Thoracic aorta (tissue), 2 donors: ENCODE measurements at regions not wholly inside any gene's neighbourhood (a gene's known extent, or its start where the extent isn't known, plus 50 kb on each side); places are given as distances from the start of the nearest gene placed in this dataset.

Experiments
- ATAC-seq: fragments of 150-250 bp; one replicate; pipeline ENCODE4 v1.8.0; 2017; ENCODE audit warnings: low read depth; ENCODE audit not compliant: insufficient number of reproducible peaks, low FRiP score
- DNase-seq: peaks from one replicate; pipeline ENCODE4 v3.0.0-alpha.2; 2020; ENCODE audit warnings: low spot score
- H3K27ac ChIP-seq, 2 donors: fragments of 200-600 bp; sonication (generic); 1 replicate in 1 of 2; 2 replicates in 1 of 2; pipeline ENCODE4 v1.5.1; 2016; ENCODE audit warnings: mild to moderate bottlenecking in 2 of 2, moderate library complexity in 2 of 2
- H3K27me3 ChIP-seq: fragments of 200-600 bp; sonication (generic); replicated peaks from 2 replicates; pipeline ENCODE4 v1.6.0; 2016; ENCODE audit warnings: mild to moderate bottlenecking; ENCODE audit not compliant: insufficient read depth
- H3K36me3 ChIP-seq: fragments of 200-600 bp; sonication (generic); one replicate; pipeline ENCODE4 v1.5.1; 2016
- H3K4me1 ChIP-seq, 2 donors: fragments of 200-600 bp; sonication (generic); 1 replicate in 1 of 2; 2 replicates in 1 of 2; pipeline versions ENCODE4 v1.5.1 to v1.6.0; 2016; ENCODE audit warnings: low read depth in 2 of 2, mild to moderate bottlenecking in 1 of 2; ENCODE audit not compliant: control insufficient read depth in 1 of 2
- H3K4me3 ChIP-seq: fragments of 200-600 bp; sonication (generic); 2 replicates; pipeline ENCODE4 v1.5.1; 2016; ENCODE audit warnings: mild to moderate bottlenecking
- H3K9me3 ChIP-seq: fragments of 200-600 bp; sonication (generic); 2 replicates; pipeline ENCODE4 v1.5.1; 2016
- CTCF ChIP-seq: fragments of 200-600 bp; sonication (generic); IDR thresholded peaks from one replicate; pipeline ENCODE4 v1.5.1; 2019; ENCODE audit warnings: antibody characterized with exemption

- ATAC-seq = no peak
- H3K36me3 ChIP-seq = no peaks in the 10 kb centered on the region
- no peak for TF ChIP-seq CTCF
These were observed 478.7 kb downstream of the MEI4 start for GRCh38 chr6:78131521-78131920.

GRCh38 chr6:78132671-78133410 lies 480.0 kb downstream of the MEI4 start:
- no peaks in the 10 kb centered on the region for H3K9me3 ChIP-seq
- ATAC-seq (no peak), DNase-seq (no peak)
- H3K27me3 ChIP-seq = no peaks in the 10 kb centered on the region
- no peaks in the 10 kb centered on the region for H3K4me1 ChIP-seq
- no peak overlapping the region for H3K27ac ChIP-seq
- TF ChIP-seq CTCF = no peak
- no peaks in the 10 kb centered on the region for H3K36me3 ChIP-seq
- no peak overlapping the region for H3K4me3 ChIP-seq

More at GRCh38 chr6:78131521-78131920, 478.7 kb downstream of the MEI4 start:
- H3K9me3 ChIP-seq = no peaks in the 10 kb centered on the region
- DNase-seq = no peak
- H3K27ac ChIP-seq = no peak overlapping the region
- no peaks in the 10 kb centered on the region for H3K27me3 ChIP-seq
- H3K4me3 ChIP-seq = no peak overlapping the region
- H3K4me1 ChIP-seq = no peaks in the 10 kb centered on the region

- Histone ChIP-seq H3K4me3 (no peak overlapping the region), H3K27me3 (no peaks in the 10 kb centered on the region), H3K27ac (no peak overlapping the region), H3K9me3 (peaks cover 1% of the 10 kb centered on the region), H3K36me3 (no peaks in the 10 kb centered on the region), H3K4me1 (no peaks in the 10 kb centered on the region)
- DNase-seq (no peak), ATAC-seq (no peak)
- TF ChIP-seq CTCF = no peak
These were observed 497.6 kb downstream of the MEI4 start for GRCh38 chr6:78150425-78150824.

- H3K27me3 ChIP-seq = no peaks in the 10 kb centered on the region
- H3K36me3 ChIP-seq = no peaks in the 10 kb centered on the region
- no peak overlapping the region for H3K4me3 ChIP-seq
- H3K27ac ChIP-seq = no peak overlapping the region
- H3K4me1 ChIP-seq = no peaks in the 10 kb centered on the region
- DNase-seq (no peak), ATAC-seq (no peak)
- no peaks in the 10 kb centered on the region for H3K9me3 ChIP-seq
- no peak for TF ChIP-seq CTCF
These were observed 501.1 kb downstream of the MEI4 start for GRCh38 chr6:78153976-78154375.

- Histone ChIP-seq H3K4me1 (no peaks in the 10 kb centered on the region), H3K27ac (no peak overlapping the region), H3K27me3 (no peaks in the 10 kb centered on the region), H3K4me3 (no peak overlapping the region), H3K9me3 (no peaks in the 10 kb centered on the region), H3K36me3 (no peaks in the 10 kb centered on the region)
- ATAC-seq (no peak), DNase-seq (no peak)
- TF ChIP-seq CTCF = no peak
These were observed 504.8 kb downstream of the MEI4 start for GRCh38 chr6:78157606-78158005.
